K562 (cell line): ENCODE measurements at regions not wholly inside any gene's neighbourhood (a gene's known extent, or its start where the extent isn't known, plus 50 kb on each side); places are given as distances from the start of the nearest gene placed in this dataset.

Experiments
- ATAC-seq: fragments of 200-7000 bp; cut with Tn5 transposase; 3 replicates; pipeline ENCODE4 v1.9.1; 2020; ENCODE audit warnings: moderate library complexity
- BruUV-seq: library from RNA; stranded (reverse); fragments of 400-500 nt; replicated peaks from 2 replicates; lab custom pipeline; 2021; lab: Mats Ljungman, UMichigan
- CTCF ChIA-PET: fragments of 300-600 bp; formaldehyde crosslinking; extraction: SDS; loops from one replicate; lab custom pipeline; 2021; ENCODE audit warnings: low intra/inter-chr PET ratio; lab: Yijun Ruan, JAX
- POLR2A ChIA-PET: fragments of 300-600, 350-650 bp; sonication (Branson Sonifier 250); formaldehyde crosslinking; extraction: SDS; loops from one replicate; lab custom pipeline; 2021; ENCODE audit warnings: antibody characterized with exemption, inconsistent platforms; lab: Yijun Ruan, JAX
- DNase-seq, 4 experiments: peaks; one replicate each; pipeline versions ENCODE4 v3.0.0 to v3.0.0-alpha.2; 2011 to 2018; ENCODE audit warnings: low spot score in 3 of 4, mixed read lengths in 3 of 4; ENCODE audit errors: extremely low read depth in 1 of 4
- FAIRE-seq: peaks from 2 replicates; lab custom pipeline; 2011; peaks lifted over from hg19 to GRCh38; lab: Jason Lieb, UNC
- H2AFZ ChIP-seq: 2 replicates; pipeline ENCODE4 v1.6.0; 2011; ENCODE audit warnings: low read depth, low read length, control low read depth, inconsistent platforms
- H3K27ac ChIP-seq: fragments of 200-600 bp; 3 replicates; pipeline ENCODE4 v1.8.0; 2011; ENCODE audit warnings: low read depth, mild to moderate bottlenecking, control low read depth, inconsistent platforms, low read length, moderate library complexity, mixed read lengths; ENCODE audit errors: extremely low read depth
- H3K27me3 ChIP-seq, 2 experiments: fragments of 300-600 bp in 1 of 2; 2 replicates in 1 of 2; 3 replicates in 1 of 2; pipeline versions ENCODE4 v1.6.0 to v1.8.0; 2011; ENCODE audit warnings: inconsistent platforms in 2 of 2, low read length in 2 of 2, mild to moderate bottlenecking in 1 of 2, mixed read lengths in 1 of 2, moderate library complexity in 1 of 2; ENCODE audit not compliant: control insufficient read depth in 2 of 2, insufficient read depth in 2 of 2
- H3K36me3 ChIP-seq: fragments of 300-600 bp; 3 replicates; pipeline ENCODE4 v1.8.0; 2011; ENCODE audit warnings: mild to moderate bottlenecking, low read length, inconsistent platforms; ENCODE audit not compliant: control insufficient read depth, insufficient read depth
- H3K4me1 ChIP-seq, 2 experiments: fragments of 200-600 bp in 1 of 2; replicated peaks in 1 of 2; 2 replicates in 1 of 2; 3 replicates in 1 of 2; pipeline versions ENCODE4 v1.5.1 to v1.8.0; 2011; ENCODE audit warnings: inconsistent platforms in 2 of 2, low read length in 2 of 2, mild to moderate bottlenecking in 1 of 2, mixed read lengths in 1 of 2, moderate library complexity in 1 of 2; ENCODE audit not compliant: control insufficient read depth in 2 of 2, insufficient read depth in 2 of 2
- H3K4me2 ChIP-seq: 2 replicates; pipeline ENCODE4 v1.6.1; 2011; ENCODE audit warnings: low read length, control low read depth, inconsistent platforms, mixed read lengths; ENCODE audit not compliant: insufficient read depth
- H3K4me3 ChIP-seq: fragments of 200-600 bp; sonication (generic), shearing (Covaris generic); 2 replicates; pipeline ENCODE4 v1.5.1; 2016; ENCODE audit warnings: control low read depth, inconsistent platforms
- H3K79me2 ChIP-seq: fragments of 200-600 bp; 3 replicates; pipeline ENCODE4 v1.8.0; 2011; ENCODE audit warnings: low read length, inconsistent platforms; ENCODE audit not compliant: control insufficient read depth, insufficient read depth
- H3K9ac ChIP-seq, 2 experiments: 2 replicates each; pipeline versions ENCODE4 v1.6.0 to v1.6.1; 2011; ENCODE audit warnings: low read depth in 2 of 2, low read length in 2 of 2, control low read depth in 1 of 2, inconsistent platforms in 1 of 2, mild to moderate bottlenecking in 1 of 2, mixed read lengths in 1 of 2; ENCODE audit not compliant: insufficient read depth in 1 of 2
- H3K9me1 ChIP-seq: one replicate; pipeline ENCODE4 v1.6.0; 2011; ENCODE audit warnings: inconsistent platforms, mild to moderate bottlenecking, low read length, moderate library complexity; ENCODE audit not compliant: control insufficient read depth, insufficient read depth
- H3K9me3 ChIP-seq: replicated peaks from 2 replicates; pipeline ENCODE4 v1.5.1; 2011; ENCODE audit warnings: low read depth, low read length, inconsistent platforms; ENCODE audit not compliant: control insufficient read depth, insufficient read depth
- H4K20me1 ChIP-seq: replicated peaks from 2 replicates; pipeline ENCODE4 v1.6.1; 2011; ENCODE audit warnings: low read length, inconsistent platforms, mixed read lengths; ENCODE audit not compliant: control insufficient read depth, insufficient read depth
- ELF4 ChIP-seq: fragments of 450-650 bp; formaldehyde crosslinking; IDR thresholded peaks from 2 replicates; pipeline ENCODE4 v1.4.0; 2022; ENCODE audit warnings: missing genetic modification characterization
- HLTF ChIP-seq: fragments of 450-650 bp; IDR thresholded peaks from 2 replicates; pipeline ENCODE4 v1.6.1; 2016
- MCM7 ChIP-seq, 2 experiments: fragments of 450-650 bp; IDR thresholded peaks; 2 replicates each; pipeline ENCODE4 v1.6.1; 2016 to 2018
- NCOA4 ChIP-seq: fragments of 450-650 bp; IDR thresholded peaks from 2 replicates; pipeline ENCODE4 v1.6.1; 2018; ENCODE audit warnings: mild to moderate bottlenecking; ENCODE audit not compliant: partially characterized antibody
- PRPF4 ChIP-seq: fragments of 200-400 bp; formaldehyde crosslinking; IDR thresholded peaks from one replicate; pipeline ENCODE4 v1.6.1; 2017; ENCODE audit warnings: low read length, low read depth, mild to moderate bottlenecking; ENCODE audit not compliant: insufficient read depth, poor library complexity, severe bottlenecking
- SMARCB1 ChIP-seq: IDR thresholded peaks from 2 replicates; pipeline ENCODE4 v1.6.1; 2011; ENCODE audit warnings: improper control_type of control experiment, low read depth; ENCODE audit not compliant: insufficient read length
- ZNF644 ChIP-seq: fragments of 200-800 bp; sonication (Bioruptor generic); IDR thresholded peaks from 2 replicates; pipeline ENCODE4 v1.6.1; 2016; ENCODE audit warnings: low read depth, missing genetic modification characterization, missing compliant biosample characterization
- WGBS: fragments of 100-300 bp; shearing (Covaris generic); methylation state at CpG from one replicate; pipeline ENCODE4 v1.1.6; 2016; ENCODE audit warnings: low coverage, mixed read lengths; ENCODE audit not compliant: insufficient coverage; ENCODE audit errors: missing lambda C conversion rate; 5-methylcytosine and 5-hydroxymethylcytosine counted together
- in situ Hi-C: fragments of 300-500 bp; cut with MboI; formaldehyde crosslinking; loops from 4 replicates; pipeline ENCODE4 v1.15.0; 2018; ENCODE audit warnings: inconsistent platforms, mixed read lengths
- intact Hi-C: fragments of 100-400 bp; cut with micrococcal nuclease; formaldehyde crosslinking; loops from 2 replicates; pipeline ENCODE4 v1.14.2; 2022
- TF ChIP-seq, protein P1 (sequence below): fragments of 250-450 bp; sonication (Bioruptor Pico); IDR thresholded peaks from 2 replicates; pipeline ENCODE4 v1.5.0; 2021
- TF ChIP-seq, protein P2 (sequence below): fragments of 450-650 bp; IDR thresholded peaks from 2 replicates; pipeline ENCODE4 v1.7.0; 2016; ENCODE audit warnings: borderline replicate concordance

DNA sequence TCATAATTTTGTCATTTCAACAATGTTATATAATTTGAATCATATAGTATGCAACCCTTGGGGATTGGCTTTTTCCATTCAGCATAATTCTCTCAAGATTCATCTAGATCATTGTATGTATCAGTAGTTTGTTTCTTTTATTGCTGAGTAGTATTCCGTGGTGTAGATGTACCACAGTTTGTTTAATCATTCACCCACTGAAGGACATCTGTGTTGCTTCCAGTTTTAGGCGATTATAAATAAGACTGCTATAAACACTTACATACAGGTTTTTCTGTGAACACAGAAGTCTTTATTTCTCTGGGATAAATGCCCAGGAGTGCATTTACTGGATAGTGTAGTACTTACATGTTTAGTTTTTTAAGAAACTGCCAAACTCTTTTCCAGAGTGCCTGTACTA is 374.1 kb downstream of the DEPDC1B start (continued):
- TF ChIP-seq MCM7 (IDR thresholded peaks at IDR 0.05) (no peak), ZNF644 (no peak), PRPF4 (no peak)
- TF ChIP-seq, protein P1, sequence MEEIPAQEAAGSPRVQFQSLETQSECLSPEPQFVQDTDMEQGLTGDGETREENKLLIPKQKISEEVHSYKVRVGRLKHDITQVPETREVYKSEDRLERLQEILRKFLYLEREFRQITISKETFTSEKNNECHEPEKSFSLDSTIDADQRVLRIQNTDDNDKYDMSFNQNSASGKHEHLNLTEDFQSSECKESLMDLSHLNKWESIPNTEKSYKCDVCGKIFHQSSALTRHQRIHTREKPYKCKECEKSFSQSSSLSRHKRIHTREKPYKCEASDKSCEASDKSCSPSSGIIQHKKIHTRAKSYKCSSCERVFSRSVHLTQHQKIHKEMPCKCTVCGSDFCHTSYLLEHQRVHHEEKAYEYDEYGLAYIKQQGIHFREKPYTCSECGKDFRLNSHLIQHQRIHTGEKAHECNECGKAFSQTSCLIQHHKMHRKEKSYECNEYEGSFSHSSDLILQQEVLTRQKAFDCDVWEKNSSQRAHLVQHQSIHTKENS (CRISPR knock-in tag) = no peak

DNA sequence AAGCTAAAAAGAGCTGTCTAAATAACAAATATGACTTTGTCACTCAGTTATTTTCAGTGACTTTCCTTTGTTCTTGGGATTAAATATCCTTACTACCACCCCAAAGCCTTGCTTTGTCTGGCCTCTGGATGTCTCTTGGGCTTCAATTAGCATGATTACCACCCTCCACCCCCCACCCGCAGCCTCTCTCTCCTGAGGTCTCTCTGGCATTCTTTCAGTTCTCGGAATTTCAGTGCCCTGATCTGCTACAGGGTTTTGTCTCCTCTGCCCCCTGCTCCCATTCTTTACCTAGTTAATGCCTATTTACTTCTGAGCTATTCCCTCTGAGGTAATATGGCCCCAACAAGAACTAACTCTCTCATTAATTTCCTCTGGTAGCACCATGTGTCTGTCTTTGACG is 376.4 kb downstream of the DEPDC1B start:
- no peaks in the 10 kb centered on the region for H4K20me1 ChIP-seq
- H3K9ac ChIP-seq = no peak overlapping the region
- no peak overlapping the region for H2AFZ ChIP-seq
- BruUV-seq = no TSS peak
- ATAC-seq = no peak
- no peak overlapping the region for H3K4me2 ChIP-seq
- no peak overlapping the region for H3K4me3 ChIP-seq
- no peak for DNase-seq
- CTCF ChIA-PET = no interaction called here
- no peaks in the 10 kb centered on the region for H3K4me1 ChIP-seq
- in situ Hi-C loops = no loop called here
- intact Hi-C loops = no loop called here
- H3K27ac ChIP-seq = no peak overlapping the region
- TF ChIP-seq NCOA4 = no peak
- TF ChIP-seq, protein P2, sequence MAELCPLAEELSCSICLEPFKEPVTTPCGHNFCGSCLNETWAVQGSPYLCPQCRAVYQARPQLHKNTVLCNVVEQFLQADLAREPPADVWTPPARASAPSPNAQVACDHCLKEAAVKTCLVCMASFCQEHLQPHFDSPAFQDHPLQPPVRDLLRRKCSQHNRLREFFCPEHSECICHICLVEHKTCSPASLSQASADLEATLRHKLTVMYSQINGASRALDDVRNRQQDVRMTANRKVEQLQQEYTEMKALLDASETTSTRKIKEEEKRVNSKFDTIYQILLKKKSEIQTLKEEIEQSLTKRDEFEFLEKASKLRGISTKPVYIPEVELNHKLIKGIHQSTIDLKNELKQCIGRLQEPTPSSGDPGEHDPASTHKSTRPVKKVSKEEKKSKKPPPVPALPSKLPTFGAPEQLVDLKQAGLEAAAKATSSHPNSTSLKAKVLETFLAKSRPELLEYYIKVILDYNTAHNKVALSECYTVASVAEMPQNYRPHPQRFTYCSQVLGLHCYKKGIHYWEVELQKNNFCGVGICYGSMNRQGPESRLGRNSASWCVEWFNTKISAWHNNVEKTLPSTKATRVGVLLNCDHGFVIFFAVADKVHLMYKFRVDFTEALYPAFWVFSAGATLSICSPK = no peak
- no peak for TF ChIP-seq ELF4
- TF ChIP-seq SMARCB1 = no peak
- no peak for TF ChIP-seq HLTF
- TF ChIP-seq, all 486 proteins: peak for 0
- Histone ChIP-seq H3K36me3 (no peaks in the 10 kb centered on the region), H3K79me2 (no peaks in the 10 kb centered on the region), H3K9me1 (no peaks in the 10 kb centered on the region), H3K27me3 (no peaks in the 10 kb centered on the region), H3K9me3 (no peaks in the 10 kb centered on the region)
- 0% methylated on average over 3 of the region's 3 CpGs for WGBS
- FAIRE-seq = no peak
- POLR2A ChIA-PET = no interaction called here
